A549 (cell line): ENCODE measurements at regions not wholly inside any gene's neighbourhood (a gene's known extent, or its start where the extent isn't known, plus 50 kb on each side); places are given as distances from the start of the nearest gene placed in this dataset.

Experiments
- ATAC-seq, 2 experiments: fragments of 200-7000 bp in 1 of 2; fragments of >200 bp in 1 of 2; cut with Nextera tagmentation in 1 of 2; cut with Tn5 transposase in 1 of 2; 3 replicates each; pipeline versions ENCODE4 v1.8.0 to v1.9.1; 2018 to 2020; ENCODE audit warnings: mild to moderate bottlenecking in 1 of 2, moderate library complexity in 1 of 2
- CTCF ChIA-PET: fragments of 300-600 bp; sonication (Branson Sonifier 250); formaldehyde crosslinking; extraction: SDS; loops from one replicate; lab custom pipeline; 2021; ENCODE audit warnings: antibody characterized with exemption, inconsistent platforms; lab: Yijun Ruan, JAX
- POLR2A ChIA-PET: fragments of 350-600 bp; formaldehyde crosslinking; extraction: SDS; loops from one replicate; lab custom pipeline; 2021; ENCODE audit warnings: antibody characterized with exemption, inconsistent platforms; lab: Yijun Ruan, JAX
- DNase-seq, 2 experiments: peaks; one replicate each; pipeline versions ENCODE4 v3.0.0 to v3.0.0-alpha.2; 2011 to 2016; ENCODE audit warnings: low read depth in 1 of 2, low spot score in 1 of 2
- FAIRE-seq: peaks from 2 replicates; lab custom pipeline; 2011; peaks lifted over from hg19 to GRCh38; lab: Jason Lieb, UNC
- H3K27ac ChIP-seq, 2 experiments: fragments of >200 bp; sonication (Bioruptor Twin); formaldehyde crosslinking; 3 replicates each; pipeline ENCODE4 v1.5.1; 2016 to 2017
- H3K4me1 ChIP-seq: fragments of >200 bp; sonication (Bioruptor Twin); formaldehyde crosslinking; 3 replicates; pipeline ENCODE4 v1.6.1; 2016
- H3K4me2 ChIP-seq: fragments of >200 bp; sonication (Bioruptor Twin); formaldehyde crosslinking; 3 replicates; pipeline ENCODE4 v1.6.1; 2016
- H3K4me3 ChIP-seq: fragments of >200 bp; sonication (Bioruptor Twin); formaldehyde crosslinking; 3 replicates; pipeline ENCODE4 v1.5.1; 2016
- H3K9me3 ChIP-seq: fragments of >200 bp; sonication (Bioruptor Twin); formaldehyde crosslinking; 3 replicates; pipeline ENCODE4 v1.6.1; 2016
- BCL3 ChIP-seq: fragments of >200 bp; sonication (Bioruptor Twin); formaldehyde crosslinking; IDR thresholded peaks from 3 replicates; pipeline ENCODE4 v1.6.1; 2016
- CBX2 ChIP-seq: fragments of 200-600 bp; sonication (generic); IDR thresholded peaks from 2 replicates; pipeline ENCODE4 v1.6.1; 2016; ENCODE audit warnings: low read depth, mild to moderate bottlenecking, borderline replicate concordance
- CBX8 ChIP-seq: fragments of 200-600 bp; sonication (generic); IDR thresholded peaks from 2 replicates; pipeline ENCODE4 v1.6.1; 2016
- CHD2 ChIP-seq: fragments of 150-350 bp; IDR thresholded peaks from 2 replicates; pipeline ENCODE4 v1.6.1; 2014; ENCODE audit warnings: low read length; ENCODE audit not compliant: partially characterized antibody
- CHD4 ChIP-seq: fragments of 200-600 bp; sonication (generic); IDR thresholded peaks from 2 replicates; pipeline ENCODE4 v1.6.1; 2016; ENCODE audit warnings: antibody characterized with exemption, mild to moderate bottlenecking, borderline replicate concordance
- CTCF ChIP-seq: fragments of >200 bp; sonication (Bioruptor Twin); formaldehyde crosslinking; IDR thresholded peaks from 3 replicates; pipeline ENCODE4 v1.5.1; 2016
- EHMT2 ChIP-seq: fragments of 200-600 bp; sonication (generic); IDR thresholded peaks from 2 replicates; pipeline ENCODE4 v1.6.1; 2016; ENCODE audit warnings: antibody characterized with exemption, low read depth, mild to moderate bottlenecking, moderate library complexity
- ELK1 ChIP-seq: fragments of 150-350 bp; IDR thresholded peaks from 2 replicates; pipeline ENCODE4 v1.6.1; 2014; ENCODE audit warnings: low read depth, mild to moderate bottlenecking, low read length
- EP300 ChIP-seq, 2 experiments: fragments of >200 bp; sonication (Bioruptor Twin); formaldehyde crosslinking; IDR thresholded peaks; 2 replicates in 1 of 2; 3 replicates in 1 of 2; pipeline ENCODE4 v1.6.1; 2016 to 2017
- GATA3 ChIP-seq: IDR thresholded peaks from 2 replicates; pipeline ENCODE4 v1.6.1; 2012; ENCODE audit warnings: borderline replicate concordance
- HDAC2 ChIP-seq: fragments of 200-600 bp; sonication (generic); IDR thresholded peaks from 2 replicates; pipeline ENCODE4 v1.6.1; 2016
- HEYL ChIP-seq: fragments of 250-450 bp; sonication (Bioruptor Pico); IDR thresholded peaks from 2 replicates; pipeline ENCODE4 v1.8.0; 2021; ENCODE audit warnings: mild to moderate bottlenecking, moderate library complexity
- HMGXB4 ChIP-seq: fragments of 250-450 bp; sonication (Bioruptor Pico); IDR thresholded peaks from 2 replicates; pipeline ENCODE4 v1.5.0; 2021; ENCODE audit warnings: mild to moderate bottlenecking, moderate library complexity, borderline replicate concordance
- HOXB5 ChIP-seq: fragments of 250-450 bp; sonication (Bioruptor Pico); IDR thresholded peaks from 2 replicates; pipeline ENCODE4 v1.5.0; 2020; ENCODE audit warnings: mild to moderate bottlenecking, moderate library complexity
- KDM1A ChIP-seq: fragments of 200-600 bp; sonication (generic); IDR thresholded peaks from 2 replicates; pipeline ENCODE4 v1.6.1; 2016; ENCODE audit warnings: low read depth, mild to moderate bottlenecking
- MYC ChIP-seq: IDR thresholded peaks from 2 replicates; pipeline ENCODE4 v1.6.1; 2012; ENCODE audit warnings: mild to moderate bottlenecking, inconsistent platforms, low read length, improper control_type of control experiment, borderline replicate concordance
- NFE2L2 ChIP-seq: fragments of 150-350 bp; conservative IDR thresholded peaks from 2 replicates; pipeline ENCODE4 v1.6.1; 2014; ENCODE audit warnings: low read length
- NR3C1 ChIP-seq: fragments of >200 bp; sonication (Bioruptor Twin); formaldehyde crosslinking; IDR thresholded peaks from 3 replicates; pipeline ENCODE4 v1.6.1; 2017
- PHF8 ChIP-seq: fragments of 200-600 bp; sonication (generic); IDR thresholded peaks from 2 replicates; pipeline ENCODE4 v1.6.1; 2016; ENCODE audit warnings: low read depth, mild to moderate bottlenecking, antibody characterized with exemption, moderate library complexity, borderline replicate concordance
- POLR2AphosphoS2 ChIP-seq: conservative IDR thresholded peaks from 2 replicates; pipeline ENCODE4 v1.6.1; 2012; ENCODE audit warnings: low read length, improper control_type of control experiment, inconsistent platforms
- RAD21 ChIP-seq, 2 experiments: fragments of >200 bp in 1 of 2; sonication (Bioruptor Twin) in 1 of 2; formaldehyde crosslinking in 1 of 2; IDR thresholded peaks in 1 of 2; conservative IDR thresholded peaks in 1 of 2; 2 replicates in 1 of 2; 3 replicates in 1 of 2; pipeline ENCODE4 v1.6.1; 2012 to 2018; ENCODE audit warnings: inconsistent platforms in 1 of 2
- RARB ChIP-seq: fragments of 250-450 bp; sonication (Bioruptor Pico); IDR thresholded peaks from 2 replicates; pipeline ENCODE4 v1.8.0; 2021; ENCODE audit warnings: mild to moderate bottlenecking, moderate library complexity
- RCOR1 ChIP-seq: fragments of 150-350 bp; IDR thresholded peaks from 2 replicates; pipeline ENCODE4 v1.6.1; 2014; ENCODE audit warnings: antibody characterized with exemption, low read length, low read depth
- RFX5 ChIP-seq: fragments of 450-650 bp; IDR thresholded peaks from 2 replicates; pipeline ENCODE4 v1.7.1; 2014; ENCODE audit warnings: antibody characterized with exemption, mild to moderate bottlenecking, moderate library complexity
- SMC3 ChIP-seq: fragments of >200 bp; sonication (Bioruptor Twin); formaldehyde crosslinking; IDR thresholded peaks from 3 replicates; pipeline ENCODE4 v1.6.1; 2018; ENCODE audit warnings: inconsistent platforms
- ZC3H11A ChIP-seq: fragments of 450-650 bp; IDR thresholded peaks from 2 replicates; pipeline ENCODE4 v1.6.1; 2014; ENCODE audit warnings: antibody characterized with exemption, mild to moderate bottlenecking
- ZSCAN20 ChIP-seq: fragments of 250-450 bp; sonication (Bioruptor Pico); IDR thresholded peaks from 2 replicates; pipeline ENCODE4 v1.8.0; 2022; ENCODE audit warnings: mild to moderate bottlenecking, moderate library complexity
- WGBS: methylation state at CpG from one replicate; pipeline ENCODE4 v1.1.6; 2017; ENCODE audit errors: missing lambda C conversion rate; 5-methylcytosine and 5-hydroxymethylcytosine counted together

GRCh38 chr5:28810751-28811136, 1772.4 kb upstream of the CDH9 start:
- POLR2A ChIA-PET = no interaction called here
- TF ChIP-seq SMC3 (0 out of 3 replicates have a peak, but pooled peaks have one; percentile 11), ZC3H11A (no peak), HEYL (no peak), ELK1 (no peak), EHMT2 (no peak), CHD2 (no peak), NR3C1 (no peak), RAD21 (conservative IDR thresholded peaks at IDR 0.05 in 1 of 2, IDR thresholded peaks at IDR 0.05 in 1 of 2) (peak; percentile 22 to 24; a peak in 3 of 5 replicates), ZSCAN20 (no peak), CTCF (peak; percentile 18; the same call in 1 of the 3 replicates), PHF8 (no peak), CBX2 (no peak)
- Histone ChIP-seq H3K4me1 (no peaks in the 10 kb centered on the region), H3K4me3 (no peak overlapping the region), H3K4me2 (no peak overlapping the region), H3K27ac (no peak overlapping the region), H3K9me3 (no peaks in the 10 kb centered on the region)
- WGBS = 19% methylated on average over 4 of the region's 4 CpGs
- FAIRE-seq = no peak
- no peak for ATAC-seq
- CTCF ChIA-PET = interaction anchor here (0.7 to 1.7 kb wide), 3 partner anchors 33 to 1035 kb away, joined by 3 to 5 read pairs (median 3); no protein-coding TSS in a partner anchor
- no peak for DNase-seq

GRCh38 chr5:28809811-28810750, 1771.7 kb upstream of the CDH9 start:
- H3K9me3 ChIP-seq = no peaks in the 10 kb centered on the region

More at GRCh38 chr5:28809811-28810750, 1771.7 kb upstream of the CDH9 start:
- CTCF ChIA-PET = interaction anchor here (0.7 to 1.7 kb wide), 3 partner anchors 32 to 1035 kb away, joined by 3 to 5 read pairs (median 3); no protein-coding TSS in a partner anchor
- DNase-seq (no peak), FAIRE-seq (no peak), ATAC-seq (no peak)
- Histone ChIP-seq H3K4me1 (no peaks in the 10 kb centered on the region), H3K27ac (no peak overlapping the region), H3K4me3 (no peak overlapping the region)
- POLR2A ChIA-PET = no interaction called here
- WGBS = 73% methylated on average over 32 of the region's 56 CpGs
- no peak for TF ChIP-seq HMGXB4 (CRISPR knock-in tag)
- TF ChIP-seq KDM1A = no peak
- no peak for TF ChIP-seq ELK1
- TF ChIP-seq NFE2L2 = no peak
- TF ChIP-seq RFX5 = no peak
- no peak for TF ChIP-seq MYC
- TF ChIP-seq HDAC2 = no peak
- no peak for TF ChIP-seq GATA3
- TF ChIP-seq RARB (CRISPR knock-in tag) = no peak
- TF ChIP-seq EHMT2 = no peak
- no peak for TF ChIP-seq HOXB5
- TF ChIP-seq RCOR1 = no peak
- no peak for TF ChIP-seq BCL3
- no peak for TF ChIP-seq EP300 (IDR thresholded peaks at IDR 0.05)
- no peak for TF ChIP-seq POLR2AphosphoS2
- no peak for TF ChIP-seq CBX8
- TF ChIP-seq CHD4 = no peak
- TF ChIP-seq, all 56 proteins: peak for 0
- H3K4me2 ChIP-seq = no peak overlapping the region
